GM23338 (cell line): ENCODE measurements at regions not wholly inside any gene's neighbourhood (a gene's known extent, or its start where the extent isn't known, plus 50 kb on each side); places are given as distances from the start of the nearest gene placed in this dataset.
A peak's percentile ranks its signal among the peaks of the same experiment; 100 is the strongest.
"Not testable (repeated sequence)": the region's sequence is repeated elsewhere in the genome, so short reads cannot be mapped to it uniquely, and the experiment has no call there.

Source experiments
- ATAC-seq: fragments of 200-7000 bp; cut with Tn5 transposase; 3 replicates; pipeline ENCODE4 v1.9.1; 2020
- DNase-seq: peaks from one replicate; pipeline ENCODE4 v3.0.0-alpha.2; 2015; ENCODE audit warnings: low spot score
- H2AFZ ChIP-seq: fragments of 200-600 bp; sonication (generic); 2 replicates; pipeline ENCODE4 v1.8.0; 2016; ENCODE audit warnings: antibody characterized with exemption, mild to moderate bottlenecking, moderate library complexity
- H3F3A ChIP-seq: fragments of 200-600 bp; sonication (generic); replicated peaks from 2 replicates; pipeline ENCODE4 v1.8.0; 2017; ENCODE audit warnings: antibody characterized with exemption, mixed run types, low read depth
- H3K27ac ChIP-seq: fragments of 200-600 bp; sonication (generic); 2 replicates; pipeline ENCODE4 v1.6.1; 2016; ENCODE audit warnings: low read depth
- H3K27me3 ChIP-seq: fragments of 200-600 bp; sonication (generic); 2 replicates; pipeline ENCODE4 v1.8.0; 2016; ENCODE audit warnings: mild to moderate bottlenecking, mixed run types, moderate library complexity; ENCODE audit not compliant: insufficient read depth
- H3K36me3 ChIP-seq: fragments of 200-600 bp; sonication (generic); 2 replicates; pipeline ENCODE4 v1.8.0; 2016; ENCODE audit warnings: mild to moderate bottlenecking; ENCODE audit not compliant: insufficient read depth
- H3K4me1 ChIP-seq: fragments of 200-600 bp; sonication (generic); 2 replicates; pipeline ENCODE4 v1.8.0; 2016; ENCODE audit warnings: mild to moderate bottlenecking, moderate library complexity; ENCODE audit not compliant: insufficient read depth
- H3K4me2 ChIP-seq: fragments of 200-600 bp; sonication (generic); 2 replicates; pipeline ENCODE4 v1.7.1; 2017; ENCODE audit warnings: mixed run types
- H3K4me3 ChIP-seq: fragments of 200-600 bp; sonication (generic); 2 replicates; pipeline ENCODE4 v1.6.1; 2016; ENCODE audit warnings: mixed run types
- H3K79me2 ChIP-seq: fragments of 200-600 bp; sonication (generic); replicated peaks from 2 replicates; pipeline ENCODE4 v1.8.0; 2017; ENCODE audit warnings: mild to moderate bottlenecking; ENCODE audit not compliant: insufficient read depth
- H3K9me2 ChIP-seq: fragments of 200-600 bp; sonication (generic); 2 replicates; pipeline ENCODE4 v1.8.0; 2017; ENCODE audit not compliant: insufficient read depth
- H4K20me1 ChIP-seq: fragments of 200-600 bp; sonication (generic); replicated peaks from 2 replicates; pipeline ENCODE4 v1.8.0; 2017; ENCODE audit warnings: mild to moderate bottlenecking; ENCODE audit not compliant: insufficient read depth
- H3K27ac Mint-ChIP-seq: 2 replicates; pipeline ENCODE4 v1.8.0; 2020; ENCODE audit warnings: inconsistent platforms, mild to moderate bottlenecking, moderate library complexity, mixed read lengths
- H3K27me3 Mint-ChIP-seq: 3 replicates; pipeline ENCODE4 v1.8.0; 2022; ENCODE audit warnings: low read depth, mild to moderate bottlenecking, moderate library complexity, mixed read lengths, inconsistent platforms; ENCODE audit not compliant: insufficient read depth, poor library complexity
- H3K36me3 Mint-ChIP-seq: 3 replicates; pipeline ENCODE4 v1.8.0; 2021; ENCODE audit warnings: low read depth, mild to moderate bottlenecking, inconsistent platforms, moderate library complexity, mixed read lengths
- H3K4me1 Mint-ChIP-seq: 3 replicates; pipeline ENCODE4 v1.8.0; 2020; ENCODE audit warnings: mild to moderate bottlenecking, inconsistent platforms, mixed read lengths
- H3K4me3 Mint-ChIP-seq: 3 replicates; pipeline ENCODE4 v1.8.0; 2021; ENCODE audit warnings: moderate library complexity, mild to moderate bottlenecking, inconsistent platforms, mixed read lengths
- H3K9me3 Mint-ChIP-seq: 3 replicates; pipeline ENCODE4 v1.8.0; 2020; ENCODE audit warnings: moderate library complexity, mild to moderate bottlenecking, inconsistent platforms, mixed read lengths
- CREB1 ChIP-seq: fragments of 250-450 bp; sonication (Bioruptor Pico); IDR thresholded peaks from 2 replicates; pipeline ENCODE4 v1.5.0; 2020; ENCODE audit warnings: low read depth, mild to moderate bottlenecking, moderate library complexity
- EZH2 ChIP-seq: fragments of 200-600 bp; sonication (generic); IDR thresholded peaks from one replicate; pipeline ENCODE4 v1.8.0; 2017; ENCODE audit warnings: antibody characterized with exemption, mild to moderate bottlenecking, low read depth; ENCODE audit not compliant: unreplicated experiment
- EZH2phosphoT487 ChIP-seq: fragments of 200-600 bp; sonication (generic); IDR thresholded peaks from one replicate; pipeline ENCODE4 v1.8.1; 2018; ENCODE audit warnings: antibody characterized with exemption; ENCODE audit not compliant: unreplicated experiment
- JUNB ChIP-seq: IDR thresholded peaks from one replicate; pipeline ENCODE4 v1.6.1; 2016; ENCODE audit warnings: antibody characterized with exemption; ENCODE audit not compliant: unreplicated experiment
- NANOG ChIP-seq: IDR thresholded peaks from 2 replicates; pipeline ENCODE4 v1.6.1; 2016; ENCODE audit warnings: antibody characterized with exemption, borderline replicate concordance
- STAT1 ChIP-seq: IDR thresholded peaks from one replicate; pipeline ENCODE4 v1.6.1; 2016; ENCODE audit warnings: antibody characterized with exemption; ENCODE audit not compliant: unreplicated experiment
- ZNF114 ChIP-seq: fragments of 250-450 bp; sonication (Bioruptor Pico); IDR thresholded peaks from 2 replicates; pipeline ENCODE4 v1.5.0; 2020; ENCODE audit warnings: mild to moderate bottlenecking, moderate library complexity
- ZNF331 ChIP-seq: fragments of 250-450 bp; sonication (Bioruptor Pico); IDR thresholded peaks from 2 replicates; pipeline ENCODE4 v1.5.0; 2020; ENCODE audit warnings: low read depth, mild to moderate bottlenecking, moderate library complexity
- TF ChIP-seq, protein P1 (sequence below): IDR thresholded peaks from one replicate; pipeline ENCODE4 v1.6.1; 2018; ENCODE audit warnings: antibody characterized with exemption; ENCODE audit not compliant: unreplicated experiment
- TF ChIP-seq, protein P2 (sequence below): IDR thresholded peaks from 2 replicates; pipeline ENCODE4 v1.6.1; 2016; ENCODE audit warnings: antibody characterized with exemption
- TF ChIP-seq, protein P3 (sequence below), 2 experiments: fragments of 200-600 bp in 1 of 2; sonication (generic) in 1 of 2; conservative IDR thresholded peaks; 2 replicates each; pipeline versions ENCODE4 v1.5.1 to v1.6.1; 2016 to 2017; ENCODE audit warnings: antibody characterized with exemption in 2 of 2, low read depth in 2 of 2, mild to moderate bottlenecking in 2 of 2, moderate library complexity in 1 of 2

DNA sequence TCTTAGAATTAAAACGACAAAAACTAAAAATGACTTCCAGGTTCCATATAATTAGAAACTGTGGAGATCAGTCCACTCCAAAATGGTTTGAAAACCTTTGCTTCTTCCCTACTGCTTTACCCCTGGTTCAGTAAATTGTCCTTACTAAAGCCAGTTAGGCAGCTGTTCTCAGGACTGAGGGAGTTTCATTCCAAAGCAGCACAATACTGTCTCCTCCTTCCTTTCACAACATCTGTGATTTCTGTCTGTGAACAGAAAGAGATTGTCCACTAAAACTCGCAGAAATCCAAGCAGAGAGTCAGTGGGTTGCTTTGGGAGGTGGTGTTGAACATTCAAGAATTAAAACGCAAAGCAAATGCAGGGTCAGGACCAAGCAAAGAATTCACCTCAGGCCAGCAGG is 740.8 kb upstream of the ZNF608 start (continued):
- TF ChIP-seq NANOG (no peak), ZNF331 (CRISPR knock-in tag) (no peak), EZH2 (no peak), EZH2phosphoT487 (no peak)
- TF ChIP-seq, protein P1, sequence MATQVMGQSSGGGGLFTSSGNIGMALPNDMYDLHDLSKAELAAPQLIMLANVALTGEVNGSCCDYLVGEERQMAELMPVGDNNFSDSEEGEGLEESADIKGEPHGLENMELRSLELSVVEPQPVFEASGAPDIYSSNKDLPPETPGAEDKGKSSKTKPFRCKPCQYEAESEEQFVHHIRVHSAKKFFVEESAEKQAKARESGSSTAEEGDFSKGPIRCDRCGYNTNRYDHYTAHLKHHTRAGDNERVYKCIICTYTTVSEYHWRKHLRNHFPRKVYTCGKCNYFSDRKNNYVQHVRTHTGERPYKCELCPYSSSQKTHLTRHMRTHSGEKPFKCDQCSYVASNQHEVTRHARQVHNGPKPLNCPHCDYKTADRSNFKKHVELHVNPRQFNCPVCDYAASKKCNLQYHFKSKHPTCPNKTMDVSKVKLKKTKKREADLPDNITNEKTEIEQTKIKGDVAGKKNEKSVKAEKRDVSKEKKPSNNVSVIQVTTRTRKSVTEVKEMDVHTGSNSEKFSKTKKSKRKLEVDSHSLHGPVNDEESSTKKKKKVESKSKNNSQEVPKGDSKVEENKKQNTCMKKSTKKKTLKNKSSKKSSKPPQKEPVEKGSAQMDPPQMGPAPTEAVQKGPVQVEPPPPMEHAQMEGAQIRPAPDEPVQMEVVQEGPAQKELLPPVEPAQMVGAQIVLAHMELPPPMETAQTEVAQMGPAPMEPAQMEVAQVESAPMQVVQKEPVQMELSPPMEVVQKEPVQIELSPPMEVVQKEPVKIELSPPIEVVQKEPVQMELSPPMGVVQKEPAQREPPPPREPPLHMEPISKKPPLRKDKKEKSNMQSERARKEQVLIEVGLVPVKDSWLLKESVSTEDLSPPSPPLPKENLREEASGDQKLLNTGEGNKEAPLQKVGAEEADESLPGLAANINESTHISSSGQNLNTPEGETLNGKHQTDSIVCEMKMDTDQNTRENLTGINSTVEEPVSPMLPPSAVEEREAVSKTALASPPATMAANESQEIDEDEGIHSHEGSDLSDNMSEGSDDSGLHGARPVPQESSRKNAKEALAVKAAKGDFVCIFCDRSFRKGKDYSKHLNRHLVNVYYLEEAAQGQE = no peak

DNA sequence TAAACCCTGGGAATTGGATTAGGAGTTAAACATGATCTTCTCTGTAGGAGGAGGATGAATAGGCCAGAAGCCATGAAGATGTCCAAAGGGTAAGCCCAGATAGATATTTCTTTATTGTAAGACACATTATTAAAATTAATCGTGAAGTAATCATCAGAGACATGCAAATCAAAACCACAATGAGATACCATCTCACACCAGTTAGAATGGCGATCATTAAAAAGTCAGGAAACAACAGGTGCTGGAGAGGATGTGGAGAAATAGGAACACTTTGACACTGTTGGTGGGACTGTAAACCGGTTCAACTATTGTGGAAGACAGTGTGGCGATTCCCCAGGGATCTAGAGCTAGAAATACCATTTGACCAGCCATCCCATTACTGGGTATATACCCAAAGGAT is 741.2 kb upstream of the ZNF608 start:
- H3K27me3 Mint-ChIP-seq, H3K27ac Mint-ChIP-seq: not testable (repeated sequence)

DNA sequence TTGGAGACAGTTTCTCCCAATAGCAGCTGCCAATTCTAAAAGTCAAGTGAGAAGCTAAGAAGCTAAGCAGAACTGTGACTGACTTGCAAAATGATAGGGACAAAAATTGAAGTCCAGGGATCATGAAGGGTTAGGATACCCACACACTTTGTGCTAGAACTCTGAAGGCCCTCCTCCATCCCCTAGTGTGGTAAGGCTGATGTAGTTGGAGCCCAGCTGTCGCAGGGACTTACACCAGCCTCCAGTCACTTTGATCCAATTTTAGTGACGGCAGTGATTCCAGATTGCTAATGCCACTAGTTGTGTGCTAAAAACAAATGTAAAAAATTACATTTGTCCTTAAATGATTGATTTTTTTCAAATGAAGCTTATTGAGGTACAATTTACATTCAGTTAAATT is 742.7 kb upstream of the ZNF608 start:
- H3K27ac ChIP-seq = no peak overlapping the region
- no peak overlapping the region for H3K4me2 ChIP-seq
- H2AFZ ChIP-seq = no peak overlapping the region
- peaks cover 19% of the 10 kb centered on the region; the same call in 1 of the 3 replicates for H3K9me3 Mint-ChIP-seq
- H4K20me1 ChIP-seq = no peaks in the 10 kb centered on the region
- peaks cover 18% of the 10 kb centered on the region for H3K36me3 Mint-ChIP-seq
- H3K4me3 Mint-ChIP-seq = no peak overlapping the region
- H3K27me3 ChIP-seq = no peaks in the 10 kb centered on the region
- peaks cover 22% of the 10 kb centered on the region for H3K4me1 ChIP-seq
- H3K36me3 ChIP-seq = no peaks in the 10 kb centered on the region
- ATAC-seq = no peak
- H3K4me1 Mint-ChIP-seq = peaks cover 38% of the 10 kb centered on the region
- H3F3A ChIP-seq = no peaks in the 10 kb centered on the region
- H3K4me3 ChIP-seq = no peak overlapping the region
- no peaks in the 10 kb centered on the region for H3K27me3 Mint-ChIP-seq
- no peak for DNase-seq
- H3K27ac Mint-ChIP-seq = no peak overlapping the region
- no peaks in the 10 kb centered on the region for H3K79me2 ChIP-seq
- H3K9me2 ChIP-seq = 0 out of 2 replicates have a peak, but pooled peaks cover 3% of the 10 kb centered on the region
- no peak for TF ChIP-seq ZNF114
- TF ChIP-seq STAT1 = no peak
- TF ChIP-seq EZH2 = no peak
- TF ChIP-seq JUNB = no peak
- no peak for TF ChIP-seq CREB1 (CRISPR knock-in tag)
- TF ChIP-seq, protein P2, sequence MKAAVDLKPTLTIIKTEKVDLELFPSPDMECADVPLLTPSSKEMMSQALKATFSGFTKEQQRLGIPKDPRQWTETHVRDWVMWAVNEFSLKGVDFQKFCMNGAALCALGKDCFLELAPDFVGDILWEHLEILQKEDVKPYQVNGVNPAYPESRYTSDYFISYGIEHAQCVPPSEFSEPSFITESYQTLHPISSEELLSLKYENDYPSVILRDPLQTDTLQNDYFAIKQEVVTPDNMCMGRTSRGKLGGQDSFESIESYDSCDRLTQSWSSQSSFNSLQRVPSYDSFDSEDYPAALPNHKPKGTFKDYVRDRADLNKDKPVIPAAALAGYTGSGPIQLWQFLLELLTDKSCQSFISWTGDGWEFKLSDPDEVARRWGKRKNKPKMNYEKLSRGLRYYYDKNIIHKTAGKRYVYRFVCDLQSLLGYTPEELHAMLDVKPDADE = no peak
- TF ChIP-seq, protein P3, sequence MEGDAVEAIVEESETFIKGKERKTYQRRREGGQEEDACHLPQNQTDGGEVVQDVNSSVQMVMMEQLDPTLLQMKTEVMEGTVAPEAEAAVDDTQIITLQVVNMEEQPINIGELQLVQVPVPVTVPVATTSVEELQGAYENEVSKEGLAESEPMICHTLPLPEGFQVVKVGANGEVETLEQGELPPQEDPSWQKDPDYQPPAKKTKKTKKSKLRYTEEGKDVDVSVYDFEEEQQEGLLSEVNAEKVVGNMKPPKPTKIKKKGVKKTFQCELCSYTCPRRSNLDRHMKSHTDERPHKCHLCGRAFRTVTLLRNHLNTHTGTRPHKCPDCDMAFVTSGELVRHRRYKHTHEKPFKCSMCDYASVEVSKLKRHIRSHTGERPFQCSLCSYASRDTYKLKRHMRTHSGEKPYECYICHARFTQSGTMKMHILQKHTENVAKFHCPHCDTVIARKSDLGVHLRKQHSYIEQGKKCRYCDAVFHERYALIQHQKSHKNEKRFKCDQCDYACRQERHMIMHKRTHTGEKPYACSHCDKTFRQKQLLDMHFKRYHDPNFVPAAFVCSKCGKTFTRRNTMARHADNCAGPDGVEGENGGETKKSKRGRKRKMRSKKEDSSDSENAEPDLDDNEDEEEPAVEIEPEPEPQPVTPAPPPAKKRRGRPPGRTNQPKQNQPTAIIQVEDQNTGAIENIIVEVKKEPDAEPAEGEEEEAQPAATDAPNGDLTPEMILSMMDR (conservative IDR thresholded peaks at IDR 0.05; ENCODE audit: low read depth in 2 of 2) = no peak

More for the DNA sequence above, 741.2 kb upstream of the ZNF608 start:
- not testable (repeated sequence) for H3F3A ChIP-seq, ATAC-seq, DNase-seq, H4K20me1 ChIP-seq, H3K36me3 Mint-ChIP-seq, H2AFZ ChIP-seq, H3K9me2 ChIP-seq, H3K36me3 ChIP-seq, H3K4me3 ChIP-seq, H3K4me2 ChIP-seq, H3K4me3 Mint-ChIP-seq, H3K27me3 ChIP-seq, H3K79me2 ChIP-seq
- Histone ChIP-seq H3K27ac (0 out of 2 replicates have a peak overlapping the region, but pooled peaks have one; percentile 60), H3K4me1 (peaks cover 22% of the 10 kb centered on the region)
- Mint-ChIP-seq H3K4me1 (peaks cover 38% of the 10 kb centered on the region), H3K9me3 (peaks cover 13% of the 10 kb centered on the region; the same call in 1 of the 3 replicates)
